HG03280 (cell line): ENCODE measurements at regions not wholly inside any gene's neighbourhood (a gene's known extent, or its start where the extent isn't known, plus 50 kb on each side); places are given as distances from the start of the nearest gene placed in this dataset.

Experiments used
- ATAC-seq: cut with Tn5 transposase; IDR thresholded peaks from one replicate; pipeline ENCODE4 v1.9.1; 2021; ENCODE audit warnings: mild to moderate bottlenecking, moderate library complexity; ENCODE audit not compliant: unreplicated experiment

DNA sequence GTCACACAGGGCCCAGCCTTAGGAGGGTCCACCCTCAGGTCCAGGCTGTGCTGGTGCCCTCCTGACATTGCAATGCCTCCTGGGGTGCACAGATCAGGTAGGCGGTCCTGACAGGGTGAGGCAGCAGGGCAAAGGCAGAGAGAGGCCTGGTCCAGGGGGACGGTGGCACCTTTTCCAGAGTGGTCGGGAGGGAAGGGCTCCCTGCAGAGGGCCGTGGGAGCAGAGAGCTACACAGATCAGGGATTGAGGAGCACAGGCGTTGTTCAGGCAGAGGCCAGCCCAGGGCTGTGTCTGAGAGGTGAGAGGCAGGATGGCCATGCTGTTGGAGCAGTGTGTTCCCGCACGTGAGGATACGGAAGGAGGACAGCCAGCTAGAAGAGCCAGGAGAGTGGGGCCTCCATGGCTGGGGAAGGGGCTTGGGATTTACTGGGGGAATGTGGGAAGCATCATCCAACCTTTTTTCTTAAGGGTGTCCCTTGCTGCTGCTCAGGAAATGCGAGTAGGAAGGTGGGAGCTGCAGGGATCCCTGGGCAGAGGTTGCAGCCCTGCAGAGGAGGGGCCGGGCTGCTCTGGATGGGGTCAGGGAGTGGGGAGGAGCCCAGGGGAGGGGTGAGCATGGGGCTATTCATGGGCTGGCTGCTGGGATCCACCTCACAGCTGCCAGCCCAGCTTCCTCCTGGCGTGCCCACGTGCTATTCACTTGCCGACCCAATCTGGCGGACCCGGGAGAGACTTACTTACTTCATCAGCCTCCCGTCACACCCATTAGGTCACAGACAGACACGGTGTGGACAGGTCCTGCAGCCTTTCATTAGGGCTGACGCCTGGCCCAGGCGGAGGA lies 1516.4 kb downstream of the TBC1D22A start:
- no peak for ATAC-seq

DNA sequence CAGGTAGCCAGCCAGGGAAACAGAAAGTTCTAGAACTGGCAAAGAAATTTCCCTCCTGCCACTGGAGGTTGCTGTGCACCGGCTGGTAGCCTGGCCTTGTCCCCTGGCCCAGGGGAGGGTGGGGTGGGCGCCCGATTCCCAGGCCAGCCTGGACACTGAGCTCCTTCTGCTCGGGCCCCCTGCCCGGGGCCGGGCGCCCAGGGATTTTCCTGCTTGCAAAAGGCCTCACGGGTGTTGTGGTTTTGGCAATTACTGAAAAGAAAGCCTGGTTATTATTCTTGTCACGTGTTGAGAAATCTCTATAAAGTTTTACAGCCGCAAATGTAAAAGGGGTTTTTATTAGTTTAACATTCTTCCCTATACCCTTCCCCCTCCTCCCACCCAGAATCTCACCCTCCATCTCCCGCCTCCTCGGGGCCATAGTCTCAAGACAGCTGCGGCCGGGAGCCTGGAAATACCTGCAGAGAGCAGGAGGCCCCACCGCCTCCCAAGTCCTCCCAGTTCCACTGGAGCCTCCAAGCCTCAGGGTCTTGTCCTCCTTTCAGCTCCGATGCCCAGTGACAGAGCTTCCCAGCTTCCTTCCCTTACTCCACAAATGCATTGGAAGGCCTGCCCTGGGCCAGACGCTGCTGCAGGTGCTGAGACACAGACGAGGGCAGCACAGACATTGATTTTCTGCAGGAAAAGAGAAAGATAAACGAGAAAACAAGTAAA lies 1515.6 kb downstream of the TBC1D22A start:
- no peak for ATAC-seq

DNA sequence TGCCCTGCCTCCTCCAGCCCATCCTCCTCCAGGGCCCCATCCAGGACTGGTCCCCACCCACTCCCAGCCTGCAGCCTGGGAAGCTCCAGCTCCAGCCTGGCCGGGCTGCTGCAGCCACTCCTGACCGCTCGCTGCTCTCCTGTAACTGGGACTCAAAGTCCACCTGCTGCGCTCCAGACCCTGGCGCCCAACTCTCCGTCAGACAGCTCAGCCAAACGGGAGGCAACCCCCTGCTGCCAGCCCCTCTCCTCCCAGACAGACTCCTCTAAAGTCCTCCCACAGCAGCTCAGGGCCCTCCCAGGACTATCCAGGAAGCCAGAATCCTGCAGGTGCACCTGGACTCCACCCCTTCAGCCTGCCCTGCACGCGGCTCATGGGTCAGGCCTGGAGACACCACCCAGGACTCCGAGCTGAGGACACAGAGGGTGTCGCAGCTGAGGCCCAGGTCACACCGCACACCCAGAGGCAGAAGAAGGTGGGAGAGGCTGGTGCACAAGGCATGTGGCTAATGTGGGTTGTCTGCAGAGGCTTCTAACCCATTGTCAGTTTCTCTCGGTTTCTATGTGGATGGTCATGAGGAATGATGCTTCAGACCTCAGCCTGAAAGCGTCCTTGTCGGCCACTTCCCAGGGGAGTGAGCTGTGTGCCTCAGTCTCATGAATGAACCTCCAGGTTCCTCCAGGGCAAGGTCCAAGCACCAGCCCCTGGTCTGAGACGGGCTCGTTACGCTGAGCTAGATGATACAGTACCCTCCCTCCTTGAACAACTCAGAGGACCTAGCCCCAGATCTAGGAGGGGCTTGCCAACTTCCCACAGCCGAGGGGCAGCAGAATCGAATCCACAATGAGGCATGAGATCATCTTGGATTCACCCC lies 1514.8 kb downstream of the TBC1D22A start:
- no peak for ATAC-seq

DNA sequence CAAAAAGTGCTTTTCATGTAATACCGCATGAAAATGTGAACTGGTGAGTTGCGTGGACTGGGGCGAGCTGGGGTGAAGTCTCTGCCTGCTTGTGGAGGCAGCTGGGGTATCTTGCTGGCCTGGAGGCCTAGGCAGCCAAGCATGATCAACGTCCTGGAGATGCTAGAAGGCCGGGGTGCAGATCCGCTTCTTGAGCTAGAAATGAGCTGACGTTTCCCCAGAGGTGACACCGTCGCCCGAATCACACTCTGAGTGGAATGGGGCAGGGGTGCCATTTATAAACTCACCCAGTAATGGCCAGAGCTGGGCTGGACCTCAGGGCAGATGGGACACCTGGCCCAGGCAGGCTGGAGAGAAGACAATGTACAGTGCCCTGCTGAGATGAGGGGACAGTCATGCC lies 1513.0 kb downstream of the TBC1D22A start:
- no peak for ATAC-seq

DNA sequence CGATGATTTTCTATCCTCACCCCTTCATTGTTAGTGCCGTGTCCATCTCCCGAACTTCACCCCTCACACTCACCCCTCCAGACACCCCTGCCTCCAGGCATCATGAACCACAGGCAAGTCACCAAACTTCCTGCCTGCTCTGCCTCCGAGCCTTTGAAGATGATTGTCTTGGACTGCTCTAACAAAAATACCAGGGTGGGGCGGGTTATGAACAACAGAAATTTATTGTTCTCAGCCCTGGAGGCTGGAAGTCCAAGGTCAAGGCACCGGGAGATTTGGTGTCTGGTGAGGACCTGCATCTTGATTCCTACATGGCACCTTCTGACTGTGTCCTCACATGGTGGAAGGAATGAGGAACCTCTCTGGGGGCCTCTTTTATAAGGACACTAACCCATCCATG lies 1508.3 kb downstream of the TBC1D22A start:
- no peak for ATAC-seq

DNA sequence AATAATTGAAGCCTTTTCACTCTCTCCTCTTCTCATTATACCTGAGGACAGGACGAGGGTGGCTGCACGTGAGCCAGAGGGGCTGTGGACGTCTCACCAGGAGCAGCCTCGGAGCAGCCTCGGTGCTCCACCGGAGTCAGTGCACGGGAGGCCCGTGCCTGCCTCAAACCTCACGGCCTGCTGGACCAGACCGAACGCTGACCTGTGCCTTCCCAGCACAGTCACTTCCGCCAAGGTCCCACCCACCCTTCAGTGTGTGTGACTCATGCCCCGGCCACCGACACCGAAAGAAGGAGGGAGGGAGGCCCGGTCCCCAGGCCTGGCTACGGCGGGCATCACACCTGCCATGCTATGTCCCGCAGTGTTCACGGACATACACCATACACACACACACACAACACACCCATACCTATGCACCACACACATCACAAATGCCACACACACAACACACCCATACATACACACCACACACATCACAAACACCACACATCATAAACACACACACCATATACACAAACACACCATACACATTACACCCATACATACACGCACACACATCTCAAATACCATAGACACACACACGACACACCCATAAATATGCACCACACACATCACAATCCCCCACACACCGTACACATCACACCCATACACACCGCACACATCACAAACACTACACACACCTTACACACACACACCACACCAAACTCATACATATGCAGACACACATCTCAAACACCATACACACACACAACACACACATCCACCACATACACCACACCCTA lies 1506.5 kb downstream of the TBC1D22A start:
- no peak for ATAC-seq

DNA sequence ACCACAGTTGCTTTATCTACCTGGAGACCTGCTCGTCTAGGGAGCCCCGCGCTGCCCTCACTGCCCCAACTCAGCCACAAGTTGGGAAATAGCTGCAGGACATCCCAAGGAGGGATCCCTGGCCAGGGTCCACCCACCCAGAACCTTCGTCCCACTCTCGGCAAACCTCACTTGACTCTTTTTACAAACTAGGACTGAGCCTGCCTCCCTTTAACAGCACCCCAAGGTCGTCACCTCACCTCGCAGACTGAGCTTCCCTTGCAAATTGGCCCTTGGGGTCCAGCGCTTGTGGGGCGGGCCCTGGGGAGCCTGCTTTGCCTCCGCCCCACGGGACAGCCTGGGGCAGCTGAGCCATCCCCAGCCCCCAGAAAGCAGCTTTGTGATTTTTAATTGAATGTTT lies 1505.8 kb downstream of the TBC1D22A start:
- ATAC-seq, result no peak

DNA sequence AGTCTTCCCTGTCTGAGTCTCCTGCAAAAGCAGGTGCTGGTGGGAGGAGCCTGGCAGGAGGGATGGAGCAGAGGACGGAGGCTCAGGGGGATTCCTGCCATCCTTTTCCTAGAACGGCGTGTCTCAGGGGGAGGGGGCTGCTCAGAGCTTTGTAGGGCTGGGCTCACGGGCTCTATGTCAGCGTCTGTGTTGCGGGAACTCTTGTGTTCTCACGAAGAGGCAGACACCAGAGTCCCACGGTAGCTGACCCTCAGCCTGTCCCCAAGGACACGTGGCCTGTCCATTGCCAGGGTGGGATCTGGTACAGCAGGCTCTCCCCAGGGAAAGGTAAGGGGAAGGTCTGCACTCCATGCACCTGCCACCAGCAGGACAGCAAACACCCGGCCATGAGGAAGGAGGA lies 1505.2 kb downstream of the TBC1D22A start:
- ATAC-seq, result no peak

DNA sequence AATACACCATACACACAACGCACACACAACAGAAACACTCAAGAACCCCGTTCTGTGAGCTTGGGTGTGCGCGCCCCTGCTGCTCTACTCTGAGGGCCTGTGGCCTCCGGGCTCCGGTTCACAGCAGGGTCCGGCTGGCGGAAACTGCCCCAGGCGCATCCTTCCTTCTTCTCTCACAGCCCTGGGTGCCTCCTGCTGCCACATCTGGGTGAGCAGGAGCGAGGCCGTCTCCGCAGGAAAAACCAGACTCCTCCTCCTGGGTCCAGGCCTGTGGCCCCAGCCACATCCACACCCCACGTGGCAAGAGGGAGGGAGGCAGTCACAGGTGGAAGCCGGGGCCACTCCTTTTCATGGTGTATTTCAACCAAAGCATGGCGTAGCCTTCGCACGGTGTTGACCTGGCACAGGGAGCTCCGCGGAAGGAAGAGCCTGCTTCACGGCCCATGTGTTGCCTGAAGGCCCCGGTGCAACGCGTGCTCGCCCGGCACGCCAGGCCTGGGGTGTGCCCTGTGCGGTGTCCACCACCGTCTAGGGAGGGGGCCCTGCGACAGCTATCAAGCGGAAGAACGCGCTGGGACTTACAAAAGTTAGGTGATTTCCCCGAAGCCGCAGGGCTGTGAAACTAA lies 1502.7 kb downstream of the TBC1D22A start:
- no peak for ATAC-seq

DNA sequence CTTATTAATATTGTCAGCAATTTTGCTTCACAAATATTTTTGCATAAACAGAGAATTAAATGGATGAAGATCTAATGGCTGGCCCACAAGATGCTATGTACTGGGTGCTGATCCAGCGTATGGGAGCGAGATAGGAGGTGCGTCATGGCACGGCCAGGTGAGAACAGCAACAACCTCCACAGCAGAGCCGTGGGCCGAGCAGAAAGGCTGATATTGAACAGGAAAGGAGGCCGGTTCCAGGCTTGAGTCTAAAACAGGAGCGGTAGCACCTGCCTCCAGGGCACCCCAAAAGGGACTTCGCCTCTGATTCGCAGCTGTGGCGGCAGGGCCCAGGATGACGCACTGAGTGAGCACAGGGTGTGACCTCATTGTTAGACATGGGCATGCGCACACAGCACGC lies 1502.1 kb downstream of the TBC1D22A start:
- ATAC-seq, result no peak

DNA sequence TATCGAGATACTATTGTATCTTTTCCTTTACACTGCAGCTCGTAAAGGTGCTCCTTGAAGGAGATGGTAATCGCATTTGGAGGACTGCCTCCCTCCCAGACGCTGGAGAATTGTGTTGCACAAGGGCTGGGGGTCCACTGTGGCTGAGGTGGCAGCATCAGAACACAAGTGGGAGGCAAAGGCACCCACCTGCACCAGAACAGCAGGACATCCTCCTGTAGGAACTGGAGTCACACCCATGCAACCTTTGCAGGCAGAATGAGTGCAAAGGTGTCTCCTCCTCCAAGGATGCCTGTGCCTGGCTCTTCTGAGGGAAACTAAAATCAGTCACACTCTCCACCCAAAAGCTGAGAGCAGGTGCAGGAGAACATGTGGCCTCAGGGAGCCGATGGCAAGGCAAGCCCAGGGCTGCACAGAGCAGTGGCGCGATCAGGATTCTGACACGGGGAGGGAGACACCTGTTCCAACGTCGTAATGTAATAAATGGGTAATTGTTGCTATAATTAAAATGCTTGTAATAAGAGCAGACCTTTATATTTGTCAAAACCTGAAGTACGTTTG lies 1501.4 kb downstream of the TBC1D22A start:
- no peak for ATAC-seq

DNA sequence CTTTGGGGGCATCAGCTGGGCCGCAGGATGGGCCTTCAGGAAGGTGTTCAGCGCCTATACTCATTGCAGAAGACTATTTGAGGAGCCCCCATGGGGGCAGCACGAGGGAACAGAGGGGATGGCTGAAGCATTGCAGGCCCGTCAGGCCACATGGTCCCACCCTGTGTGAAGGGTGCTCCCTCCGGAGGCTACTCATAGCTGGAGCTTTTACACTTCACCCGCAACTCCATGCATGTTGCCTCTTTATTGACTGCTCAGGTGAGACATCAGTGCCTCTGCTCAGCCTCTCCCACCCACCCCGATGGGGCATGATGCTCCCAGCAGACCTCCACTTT lies 1500.9 kb downstream of the TBC1D22A start:
- no peak for ATAC-seq

DNA sequence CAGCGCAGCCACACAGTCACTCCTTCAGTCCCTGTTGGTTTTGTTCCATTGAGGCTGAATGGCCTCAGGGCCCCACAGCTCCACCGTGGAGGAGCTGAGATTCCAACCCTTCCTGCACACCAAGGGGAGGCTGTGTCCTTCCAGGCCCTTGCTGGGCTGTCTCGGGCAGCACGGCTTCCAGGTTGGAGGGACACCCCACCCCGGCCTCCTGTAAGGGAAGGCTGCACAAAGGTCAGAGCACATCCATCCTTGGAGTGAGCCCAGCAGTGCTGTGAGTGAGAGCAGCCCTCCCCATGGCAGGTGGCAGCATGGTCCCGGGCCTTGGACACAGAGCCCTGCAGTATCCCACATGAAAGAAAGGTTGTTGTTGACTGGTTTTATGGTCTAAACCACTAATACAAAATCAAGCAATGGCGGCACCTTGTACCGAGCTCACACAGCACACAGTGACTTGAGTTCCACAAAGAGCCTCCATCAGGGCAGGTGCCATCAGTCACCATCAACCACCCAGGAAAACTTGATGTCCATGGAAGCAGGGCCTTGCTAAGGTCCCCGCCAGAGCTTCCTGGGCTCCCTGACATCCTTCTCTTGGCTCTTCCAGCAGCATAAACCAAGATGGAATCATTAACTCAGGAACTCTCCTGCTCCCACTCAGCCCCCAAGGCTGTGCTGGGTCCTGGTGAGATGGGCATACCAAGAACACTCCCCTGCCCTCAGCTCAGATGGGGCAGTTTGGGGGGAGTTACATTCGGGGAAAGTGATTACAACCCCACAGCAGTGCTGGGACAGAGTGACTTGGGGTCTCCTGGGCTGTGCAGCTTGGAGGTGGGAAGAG lies 1500.4 kb downstream of the TBC1D22A start:
- no peak for ATAC-seq

DNA sequence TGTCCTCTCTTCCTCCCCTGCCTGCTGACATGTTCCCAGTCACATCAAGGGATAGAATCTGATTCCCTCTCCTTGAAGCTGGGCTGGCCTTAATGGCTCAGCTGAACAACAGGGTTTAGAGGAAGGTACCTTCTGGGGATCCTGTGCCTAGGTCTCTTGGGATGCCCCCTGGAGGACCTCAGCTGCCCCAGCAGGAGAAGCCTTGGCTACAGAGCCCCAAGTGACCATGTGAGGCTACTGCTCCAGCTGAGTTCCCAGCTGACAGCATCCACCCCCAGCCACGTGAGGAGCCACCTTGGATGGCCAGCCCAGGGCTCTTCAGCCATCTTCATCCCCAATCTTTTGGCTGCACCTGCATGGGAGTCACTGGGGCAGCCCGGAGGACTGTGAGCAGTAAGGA lies 1499.3 kb downstream of the TBC1D22A start:
- ATAC-seq, result no peak

DNA sequence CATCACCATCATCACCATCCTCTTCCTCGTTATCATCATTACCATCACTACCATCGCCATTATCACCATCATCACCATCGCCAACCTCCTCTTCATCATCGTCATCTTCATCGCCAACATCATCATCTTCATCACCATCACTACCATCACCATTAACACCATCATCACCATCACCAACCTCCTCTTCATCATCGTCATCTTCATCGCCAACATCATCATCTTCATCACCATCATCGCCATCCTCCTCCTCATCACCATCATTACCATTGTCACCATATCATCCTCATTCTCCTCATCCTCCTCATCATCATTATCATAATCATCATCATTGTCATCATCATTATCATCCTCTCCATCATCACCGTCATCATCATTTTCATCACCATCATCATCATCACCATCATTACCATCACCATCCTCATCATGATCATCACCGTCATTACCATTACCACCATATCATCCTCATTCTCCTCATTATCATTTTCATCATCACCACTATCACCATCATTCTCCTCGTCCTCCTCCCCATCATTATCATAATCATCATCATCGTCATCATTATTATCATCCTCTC lies 1498.7 kb downstream of the TBC1D22A start:
- no peak for ATAC-seq

DNA sequence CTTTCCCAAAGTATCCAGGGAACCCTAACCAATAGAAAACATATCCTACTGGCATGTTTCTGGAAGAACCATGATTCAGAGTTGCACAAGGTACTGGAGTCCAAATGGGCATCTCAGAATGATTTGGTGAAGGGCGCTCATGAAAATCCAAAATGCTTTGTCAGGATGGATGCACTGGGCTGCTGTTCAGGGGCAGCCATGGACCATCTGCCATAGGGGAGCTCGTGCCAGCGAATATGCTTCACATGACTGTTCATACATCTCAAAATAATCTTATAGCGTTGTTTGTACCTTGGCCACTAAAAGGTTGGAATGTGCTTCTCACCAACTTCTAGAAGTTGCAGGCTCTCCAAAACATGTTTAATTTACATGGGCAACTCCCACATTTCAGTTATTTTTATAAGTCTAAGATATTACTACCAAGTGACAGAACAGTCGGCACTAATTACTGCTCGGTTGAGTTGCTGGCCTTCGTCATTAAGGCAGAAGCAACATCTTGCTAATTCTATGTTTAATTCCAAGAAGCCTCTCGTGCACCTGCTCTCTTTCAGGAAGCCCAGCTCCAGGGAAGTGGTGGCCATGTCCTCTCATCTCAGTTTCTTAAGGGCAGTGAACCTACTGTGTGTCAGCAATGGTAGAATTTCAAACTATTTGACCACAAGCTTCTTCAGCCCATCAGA lies 1497.7 kb downstream of the TBC1D22A start:
- no peak for ATAC-seq

DNA sequence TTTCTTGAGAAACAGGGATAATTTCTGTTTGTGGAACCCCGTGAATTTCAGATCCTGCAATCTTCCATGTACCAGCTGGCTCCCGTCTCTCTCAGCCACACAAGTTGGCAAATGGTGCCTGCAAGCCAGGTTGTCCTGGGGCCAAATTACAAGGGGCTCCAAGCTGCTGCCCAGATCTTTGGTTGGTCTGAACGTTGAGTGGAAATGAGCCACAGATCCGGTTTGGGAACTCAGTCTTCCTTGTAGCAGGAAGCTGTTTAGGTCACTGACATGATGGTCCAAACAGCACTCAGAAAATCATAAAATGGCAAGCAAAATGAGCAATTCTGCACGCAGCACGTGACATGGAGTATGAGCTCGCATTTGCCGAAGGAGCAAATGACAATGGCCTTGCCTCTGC lies 1496.4 kb downstream of the TBC1D22A start:
- ATAC-seq, result no peak

DNA sequence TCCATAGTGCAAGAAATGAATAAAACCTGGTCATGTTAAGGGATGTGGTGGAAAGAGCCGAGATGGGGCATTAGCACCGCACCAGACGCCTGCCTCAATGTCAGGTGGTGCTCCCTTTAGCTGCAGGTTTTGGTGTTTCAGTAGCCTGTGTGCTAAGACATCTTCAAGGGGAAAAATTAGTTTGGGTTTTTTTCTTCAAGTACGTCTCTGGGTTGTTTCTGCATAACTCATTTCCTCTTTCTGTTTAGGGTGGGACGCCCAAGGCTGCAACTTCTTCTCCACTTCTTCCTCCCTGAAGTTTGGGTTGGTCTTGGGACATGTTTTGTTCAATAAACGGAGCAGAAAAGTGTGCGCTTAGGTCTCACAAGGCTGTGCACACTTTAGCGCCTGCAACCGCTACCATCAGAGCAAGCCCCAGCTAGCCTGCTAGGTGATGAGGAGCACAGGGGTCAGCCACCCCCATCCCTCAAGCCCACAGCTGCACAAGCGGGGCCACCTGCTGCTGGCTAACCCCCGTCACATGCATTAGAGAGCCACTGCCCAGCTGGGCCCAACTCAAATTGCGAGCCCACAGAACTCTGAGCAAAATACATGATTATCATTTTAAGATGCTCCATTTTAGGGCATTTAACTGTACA lies 1495.7 kb downstream of the TBC1D22A start:
- no peak for ATAC-seq
